K562 (cell line): ENCODE measurements at regions not wholly inside any gene's neighbourhood (a gene's known extent, or its start where the extent isn't known, plus 50 kb on each side); places are given as distances from the start of the nearest gene placed in this dataset.

Source experiments
- ATAC-seq: fragments of 200-7000 bp; cut with Tn5 transposase; 3 replicates; pipeline ENCODE4 v1.9.1; 2020; ENCODE audit warnings: moderate library complexity
- BruUV-seq: library from RNA; stranded (reverse); fragments of 400-500 nt; replicated peaks from 2 replicates; lab custom pipeline; 2021; lab: Mats Ljungman, UMichigan
- CTCF ChIA-PET: fragments of 300-600 bp; formaldehyde crosslinking; extraction: SDS; loops from one replicate; lab custom pipeline; 2021; ENCODE audit warnings: low intra/inter-chr PET ratio; lab: Yijun Ruan, JAX
- POLR2A ChIA-PET: fragments of 300-600, 350-650 bp; sonication (Branson Sonifier 250); formaldehyde crosslinking; extraction: SDS; loops from one replicate; lab custom pipeline; 2021; ENCODE audit warnings: antibody characterized with exemption, inconsistent platforms; lab: Yijun Ruan, JAX
- DNase-seq, 4 experiments: peaks; one replicate each; pipeline versions ENCODE4 v3.0.0 to v3.0.0-alpha.2; 2011 to 2018; ENCODE audit warnings: low spot score in 3 of 4, mixed read lengths in 3 of 4; ENCODE audit errors: extremely low read depth in 1 of 4
- FAIRE-seq: peaks from 2 replicates; lab custom pipeline; 2011; peaks lifted over from hg19 to GRCh38; lab: Jason Lieb, UNC
- H2AFZ ChIP-seq: 2 replicates; pipeline ENCODE4 v1.6.0; 2011; ENCODE audit warnings: low read depth, low read length, control low read depth, inconsistent platforms
- H3K27ac ChIP-seq: fragments of 200-600 bp; 3 replicates; pipeline ENCODE4 v1.8.0; 2011; ENCODE audit warnings: low read depth, mild to moderate bottlenecking, control low read depth, inconsistent platforms, low read length, moderate library complexity, mixed read lengths; ENCODE audit errors: extremely low read depth
- H3K27me3 ChIP-seq, 2 experiments: fragments of 300-600 bp in 1 of 2; 2 replicates in 1 of 2; 3 replicates in 1 of 2; pipeline versions ENCODE4 v1.6.0 to v1.8.0; 2011; ENCODE audit warnings: inconsistent platforms in 2 of 2, low read length in 2 of 2, mild to moderate bottlenecking in 1 of 2, mixed read lengths in 1 of 2, moderate library complexity in 1 of 2; ENCODE audit not compliant: control insufficient read depth in 2 of 2, insufficient read depth in 2 of 2
- H3K36me3 ChIP-seq: fragments of 300-600 bp; 3 replicates; pipeline ENCODE4 v1.8.0; 2011; ENCODE audit warnings: mild to moderate bottlenecking, low read length, inconsistent platforms; ENCODE audit not compliant: control insufficient read depth, insufficient read depth
- H3K4me1 ChIP-seq, 2 experiments: fragments of 200-600 bp in 1 of 2; replicated peaks in 1 of 2; 2 replicates in 1 of 2; 3 replicates in 1 of 2; pipeline versions ENCODE4 v1.5.1 to v1.8.0; 2011; ENCODE audit warnings: inconsistent platforms in 2 of 2, low read length in 2 of 2, mild to moderate bottlenecking in 1 of 2, mixed read lengths in 1 of 2, moderate library complexity in 1 of 2; ENCODE audit not compliant: control insufficient read depth in 2 of 2, insufficient read depth in 2 of 2
- H3K4me2 ChIP-seq: 2 replicates; pipeline ENCODE4 v1.6.1; 2011; ENCODE audit warnings: low read length, control low read depth, inconsistent platforms, mixed read lengths; ENCODE audit not compliant: insufficient read depth
- H3K4me3 ChIP-seq: fragments of 200-600 bp; sonication (generic), shearing (Covaris generic); 2 replicates; pipeline ENCODE4 v1.5.1; 2016; ENCODE audit warnings: control low read depth, inconsistent platforms
- H3K79me2 ChIP-seq: fragments of 200-600 bp; 3 replicates; pipeline ENCODE4 v1.8.0; 2011; ENCODE audit warnings: low read length, inconsistent platforms; ENCODE audit not compliant: control insufficient read depth, insufficient read depth
- H3K9ac ChIP-seq, 2 experiments: 2 replicates each; pipeline versions ENCODE4 v1.6.0 to v1.6.1; 2011; ENCODE audit warnings: low read depth in 2 of 2, low read length in 2 of 2, control low read depth in 1 of 2, inconsistent platforms in 1 of 2, mild to moderate bottlenecking in 1 of 2, mixed read lengths in 1 of 2; ENCODE audit not compliant: insufficient read depth in 1 of 2
- H3K9me1 ChIP-seq: one replicate; pipeline ENCODE4 v1.6.0; 2011; ENCODE audit warnings: inconsistent platforms, mild to moderate bottlenecking, low read length, moderate library complexity; ENCODE audit not compliant: control insufficient read depth, insufficient read depth
- H3K9me3 ChIP-seq: replicated peaks from 2 replicates; pipeline ENCODE4 v1.5.1; 2011; ENCODE audit warnings: low read depth, low read length, inconsistent platforms; ENCODE audit not compliant: control insufficient read depth, insufficient read depth
- H4K20me1 ChIP-seq: replicated peaks from 2 replicates; pipeline ENCODE4 v1.6.1; 2011; ENCODE audit warnings: low read length, inconsistent platforms, mixed read lengths; ENCODE audit not compliant: control insufficient read depth, insufficient read depth
- DACH1 ChIP-seq: fragments of 450-650 bp; IDR thresholded peaks from 2 replicates; pipeline ENCODE4 v1.6.1; 2018; ENCODE audit not compliant: partially characterized antibody
- EGR1 ChIP-seq: fragments of 450-650 bp; conservative IDR thresholded peaks from 2 replicates; pipeline ENCODE4 v1.6.1; 2017; ENCODE audit warnings: mild to moderate bottlenecking
- HDAC1 ChIP-seq, 2 experiments: fragments of 450-650 bp; IDR thresholded peaks; 2 replicates each; pipeline ENCODE4 v1.6.1; 2016 to 2017; ENCODE audit warnings: inconsistent platforms in 1 of 2, mild to moderate bottlenecking in 1 of 2, moderate library complexity in 1 of 2
- MBD1 ChIP-seq: fragments of 250-450 bp; sonication (Bioruptor Pico); IDR thresholded peaks from 2 replicates; pipeline ENCODE4 v1.8.0; 2022; ENCODE audit warnings: inconsistent platforms
- MCM2 ChIP-seq: fragments of 450-650 bp; IDR thresholded peaks from 2 replicates; pipeline ENCODE4 v1.6.1; 2017; ENCODE audit warnings: low read depth, mild to moderate bottlenecking
- NKRF ChIP-seq: fragments of 450-650 bp; IDR thresholded peaks from 2 replicates; pipeline ENCODE4 v1.6.1; 2016; ENCODE audit warnings: borderline replicate concordance
- NR2C1 ChIP-seq, 2 experiments: fragments of 450-650 bp; IDR thresholded peaks; 2 replicates each; pipeline ENCODE4 v1.6.1; 2017; ENCODE audit warnings: mild to moderate bottlenecking in 2 of 2, antibody characterized with exemption in 1 of 2, inconsistent platforms in 1 of 2, missing compliant biosample characterization in 1 of 2, missing genetic modification characterization in 1 of 2
- ZBED1 ChIP-seq: IDR thresholded peaks from 2 replicates; pipeline ENCODE4 v1.6.1; 2014
- ZC3H4 ChIP-seq: sonication (generic); formaldehyde crosslinking; IDR thresholded peaks from 2 replicates; pipeline ENCODE4 v1.9.0; 2021; ENCODE audit warnings: missing genetic modification reagents, borderline replicate concordance
- ZNF592 ChIP-seq: fragments of 450-650 bp; IDR thresholded peaks from 2 replicates; pipeline ENCODE4 v1.6.1; 2017; ENCODE audit warnings: antibody characterized with exemption, mild to moderate bottlenecking
- WGBS: fragments of 100-300 bp; shearing (Covaris generic); methylation state at CpG from one replicate; pipeline ENCODE4 v1.1.6; 2016; ENCODE audit warnings: low coverage, mixed read lengths; ENCODE audit not compliant: insufficient coverage; ENCODE audit errors: missing lambda C conversion rate; 5-methylcytosine and 5-hydroxymethylcytosine counted together
- in situ Hi-C: fragments of 300-500 bp; cut with MboI; formaldehyde crosslinking; loops from 4 replicates; pipeline ENCODE4 v1.15.0; 2018; ENCODE audit warnings: inconsistent platforms, mixed read lengths
- intact Hi-C: fragments of 100-400 bp; cut with micrococcal nuclease; formaldehyde crosslinking; loops from 2 replicates; pipeline ENCODE4 v1.14.2; 2022

- no peak overlapping the region for H3K4me2 ChIP-seq
- ATAC-seq (no peak), FAIRE-seq (no peak), DNase-seq (no peak)
- H3K36me3 ChIP-seq: no peaks in the 10 kb centered on the region
- H3K27me3 ChIP-seq: no peaks in the 10 kb centered on the region
- no peaks in the 10 kb centered on the region for H3K4me1 ChIP-seq
- peaks cover 1% of the 10 kb centered on the region; the same call in 1 of the 2 replicates for H3K9me3 ChIP-seq
- H3K4me3 ChIP-seq: no peak overlapping the region
- CTCF ChIA-PET: no interaction called here
- intact Hi-C loops (no loop called here), in situ Hi-C loops (no loop called here)
- H3K79me2 ChIP-seq: no peaks in the 10 kb centered on the region
- WGBS: 19% methylated on average over 6 of the region's 6 CpGs
- H3K9me1 ChIP-seq: no peaks in the 10 kb centered on the region
- POLR2A ChIA-PET: interaction anchor here (1.0 kb wide), 1 partner anchor 192 kb away, joined by 4 read pairs; no protein-coding TSS in a partner anchor
- no peak overlapping the region for H3K9ac ChIP-seq
- no peaks in the 10 kb centered on the region for H4K20me1 ChIP-seq
- no peak overlapping the region for H3K27ac ChIP-seq
- no peak for TF ChIP-seq NKRF
- TF ChIP-seq EGR1: no peak
- no peak for TF ChIP-seq DACH1
- TF ChIP-seq ZBED1: no peak
- no peak for TF ChIP-seq ZC3H4 (CRISPR knock-in tag)
- TF ChIP-seq ZNF592: no peak
- no peak for TF ChIP-seq HDAC1 (IDR thresholded peaks at IDR 0.05)
- no peak for TF ChIP-seq MBD1 (CRISPR knock-in tag)
- no peak for TF ChIP-seq MCM2
- no peak for TF ChIP-seq NR2C1 (IDR thresholded peaks at IDR 0.05)
- TF ChIP-seq NR2C1 (tag; IDR thresholded peaks at IDR 0.05): no peak
- H2AFZ ChIP-seq: no peak overlapping the region
- BruUV-seq: no TSS peak
These were observed 1964.1 kb upstream of the CDH9 start for GRCh38 chr5:29002481-29002880.
